ENCODE measurements at regions not wholly inside any gene's neighbourhood (a gene's known extent, or its start where the extent isn't known, plus 50 kb on each side); places are given as distances from the start of the nearest gene placed in this dataset.

- no peak for TF ChIP-seq CTCF (IDR thresholded peaks at IDR 0.05; ENCODE audit: low read depth, low read length, missing control alignments)
- no peak for DNase-seq (ENCODE audit: low read depth)
- H3K4me3 ChIP-seq (ENCODE audit: low read depth, low read length) = no peak overlapping the region
These were observed 230.8 kb upstream of the CST7 start for GRCh38 chr20:24718277-24718676.

GRCh38 chr20:24718696-24719095, 230.4 kb upstream of the CST7 start:
- no peak for TF ChIP-seq CTCF (IDR thresholded peaks at IDR 0.05; ENCODE audit: low read depth, low read length, missing control alignments)
- no peak for DNase-seq (ENCODE audit: low read depth)
- no peak overlapping the region for H3K4me3 ChIP-seq (ENCODE audit: low read depth, low read length)

GRCh38 chr20:24720957-24721356, 228.1 kb upstream of the CST7 start:
- TF ChIP-seq CTCF (IDR thresholded peaks at IDR 0.05; ENCODE audit: low read depth, low read length, missing control alignments) = no peak

GRCh38 chr20:24721891-24722568, 227.0 kb upstream of the CST7 start:
- DNase-seq (ENCODE audit: low read depth) = no peak
- H3K4me3 ChIP-seq (ENCODE audit: low read depth, low read length) = no peak overlapping the region
- TF ChIP-seq CTCF (IDR thresholded peaks at IDR 0.05; ENCODE audit: low read depth, low read length, missing control alignments) = no peak

More at GRCh38 chr20:24720957-24721356, 228.1 kb upstream of the CST7 start:
- no peak overlapping the region for H3K4me3 ChIP-seq (ENCODE audit: low read depth, low read length)
- DNase-seq (ENCODE audit: low read depth) = no peak

- DNase-seq (ENCODE audit: low read depth) = no peak
These were observed 226.5 kb upstream of the CST7 start for GRCh38 chr20:24722586-24722985.

GRCh38 chr20:24723186-24723585, 225.9 kb upstream of the CST7 start:
- H3K4me3 ChIP-seq (ENCODE audit: low read depth, low read length) = no peak overlapping the region
- DNase-seq (ENCODE audit: low read depth) = no peak
- TF ChIP-seq CTCF (IDR thresholded peaks at IDR 0.05; ENCODE audit: low read depth, low read length, missing control alignments) = no peak

More at GRCh38 chr20:24722586-24722985, 226.5 kb upstream of the CST7 start:
- no peak for TF ChIP-seq CTCF (IDR thresholded peaks at IDR 0.05; ENCODE audit: low read depth, low read length, missing control alignments)
- H3K4me3 ChIP-seq (ENCODE audit: low read depth, low read length) = no peak overlapping the region

Measured in GM12864 (cell line).